ENCODE measurements at regions not wholly inside any gene's neighbourhood (a gene's known extent, or its start where the extent isn't known, plus 50 kb on each side); places are given as distances from the start of the nearest gene placed in this dataset.

DNA sequence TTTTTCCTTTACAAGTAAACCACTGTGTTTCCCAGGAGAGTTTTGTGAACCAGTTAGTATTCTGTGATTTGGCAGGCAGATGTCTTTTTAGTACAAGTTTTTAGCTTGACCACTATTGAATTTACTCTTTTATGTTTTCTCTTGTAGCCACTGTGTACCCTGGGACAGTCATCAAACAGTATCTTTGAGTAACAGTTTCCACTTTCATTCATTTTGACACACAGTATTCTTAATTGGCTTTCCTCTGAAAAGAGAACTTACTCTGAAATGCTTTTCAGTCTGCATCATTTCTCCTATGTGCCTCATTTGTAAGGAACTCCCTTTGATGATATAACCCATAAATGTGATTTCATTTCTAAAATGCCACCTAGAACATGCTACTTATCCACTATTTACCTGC is 476.5 kb downstream of the PDGFC start:
- DNase-seq = no peak

- DNase-seq = no peak
Observed at GRCh38 chr4:156493858-156494257, 477.7 kb downstream of the PDGFC start.

GRCh38 chr4:156487107-156487506 is 484.5 kb downstream of the PDGFC start:
- DNase-seq = no peak

- DNase-seq = no peak
Observed at GRCh38 chr4:156481845-156482244, 489.8 kb downstream of the PDGFC start.

DNA sequence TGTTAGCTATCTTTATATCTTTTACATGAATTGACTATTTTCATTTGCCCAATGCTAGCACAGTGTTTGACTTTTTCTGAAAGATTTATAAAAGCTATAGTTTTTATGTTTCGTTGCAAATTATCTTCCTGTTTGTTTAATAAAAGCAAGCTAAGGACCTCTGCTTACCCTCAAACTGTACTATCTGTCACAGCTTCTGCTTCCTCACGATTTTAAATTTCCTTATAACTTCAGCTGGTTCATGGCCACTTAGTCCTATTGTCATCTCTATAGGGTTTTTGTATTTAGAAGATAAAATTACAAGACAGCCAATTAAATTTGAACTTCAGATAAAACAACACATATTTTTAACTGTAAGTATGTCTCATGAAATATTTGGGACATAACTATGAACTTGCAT is 494.0 kb downstream of the PDGFC start:
- DNase-seq = no peak

DNA sequence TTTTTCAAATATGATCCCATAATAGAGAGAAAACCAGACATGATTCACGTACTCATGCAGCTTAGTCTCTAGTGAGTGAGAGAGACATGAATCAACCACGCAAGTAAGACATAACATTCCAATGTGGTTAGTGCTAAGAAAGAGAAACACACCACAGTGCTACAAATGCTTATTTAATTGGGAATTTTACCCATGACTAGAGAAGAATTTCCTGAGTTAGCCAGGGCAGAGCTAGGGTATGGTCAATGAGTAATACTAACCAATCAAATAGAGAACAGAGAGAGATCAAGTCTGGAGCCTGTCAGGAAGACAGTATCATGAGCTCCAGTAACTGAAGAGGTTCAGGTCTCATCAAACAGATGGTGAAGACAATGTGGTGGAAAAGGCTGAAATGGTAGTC is 495.2 kb downstream of the PDGFC start:
- no peak for DNase-seq

- DNase-seq = no peak
Observed at GRCh38 chr4:156475322-156475721, 496.3 kb downstream of the PDGFC start.

GRCh38 chr4:156473151-156473550 is 498.4 kb downstream of the PDGFC start:
- no peak for DNase-seq

DNA sequence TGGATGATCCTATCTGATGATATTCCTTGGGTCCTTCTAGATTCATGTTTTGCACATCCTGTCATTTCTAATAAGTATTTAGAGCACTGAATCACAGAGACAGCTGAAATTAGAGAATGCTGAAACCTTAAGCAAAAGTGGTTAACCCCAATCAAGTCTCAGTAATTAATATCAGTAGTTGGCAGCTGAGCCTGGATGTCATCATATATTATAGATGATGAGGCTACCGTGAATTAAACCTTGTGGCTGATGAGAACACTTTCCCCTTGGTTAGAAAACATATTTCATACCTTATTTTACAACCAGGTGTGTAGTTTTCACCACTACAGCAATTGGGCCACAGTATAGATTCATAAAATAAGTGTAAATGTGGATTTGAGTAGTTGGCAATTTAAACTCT is 499.0 kb downstream of the PDGFC start:
- DNase-seq = no peak

DNA sequence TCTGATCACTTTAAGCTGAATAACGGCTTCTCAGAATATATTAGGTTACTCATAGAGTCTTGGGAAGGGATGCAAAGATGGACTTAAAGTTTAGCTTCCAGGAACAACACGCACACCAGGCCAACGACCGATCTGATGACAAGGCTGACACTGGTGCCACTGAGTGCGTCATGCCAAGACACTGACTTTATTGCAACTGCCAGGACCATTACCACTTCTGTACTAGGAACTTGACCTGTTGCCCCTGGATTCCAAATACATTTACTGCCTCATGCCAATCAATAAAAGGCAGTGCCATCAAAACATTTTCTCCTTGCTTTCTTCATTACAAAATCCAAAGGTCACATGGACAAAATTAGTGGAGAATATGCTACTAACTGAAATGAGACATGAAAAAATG is 505.9 kb upstream of the CTSO start:
- DNase-seq = no peak

GRCh38 chr4:156456830-156457229 is 503.2 kb upstream of the CTSO start:
- no peak for DNase-seq

DNA sequence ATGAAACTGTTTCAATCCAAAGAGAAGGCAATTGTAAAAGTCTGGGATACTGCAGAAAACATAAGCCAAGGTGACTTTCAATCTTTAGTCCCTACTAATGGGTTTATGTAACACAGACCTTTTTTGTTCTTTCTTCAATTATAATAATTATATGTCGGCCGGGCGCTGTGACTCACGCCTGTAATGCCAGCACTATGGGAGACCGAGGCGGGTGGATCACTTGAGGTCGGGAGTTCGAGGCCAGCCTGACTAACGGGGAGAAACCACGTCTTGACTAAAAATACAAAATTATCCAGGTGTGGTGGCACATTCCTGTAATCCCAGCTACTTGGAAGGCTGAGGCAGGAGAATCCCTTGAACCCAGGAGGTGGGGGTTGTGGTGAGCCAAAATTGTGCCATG is 489.8 kb upstream of the CTSO start:
- no peak for DNase-seq

GRCh38 chr4:156442912-156443311 is 489.2 kb upstream of the CTSO start:
- no peak for DNase-seq

DNA sequence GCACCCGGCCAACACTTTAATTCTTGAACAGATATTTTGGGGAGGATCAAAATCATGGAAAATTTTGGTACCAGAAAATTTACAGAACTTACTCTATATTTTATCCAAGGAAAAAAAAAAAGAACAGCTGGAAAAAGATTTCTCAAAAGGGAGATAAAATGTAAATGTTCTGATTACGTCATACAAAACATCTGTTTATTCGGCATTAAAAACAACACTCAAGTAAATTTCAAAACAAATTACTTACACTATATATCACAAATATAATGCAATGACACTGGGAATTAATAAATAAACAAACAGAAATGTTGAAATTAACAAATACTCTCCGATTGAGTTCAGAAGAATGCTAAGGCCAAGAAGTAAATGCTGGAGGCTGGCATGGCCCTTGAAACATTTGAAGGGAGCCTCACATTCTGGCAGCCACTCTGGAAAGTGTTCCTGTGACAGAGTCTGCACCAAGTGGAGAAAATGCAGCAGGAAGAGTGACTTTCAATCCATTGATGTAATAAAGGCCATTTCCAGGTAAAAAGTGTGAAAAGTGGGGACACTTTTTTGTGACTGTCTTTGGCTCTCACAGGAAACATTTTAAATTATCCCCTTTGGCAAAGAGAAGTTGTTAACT is 486.0 kb upstream of the CTSO start:
- DNase-seq = no peak

- DNase-seq = no peak
Observed at GRCh38 chr4:156437666-156438065, 484.0 kb upstream of the CTSO start.

DNA sequence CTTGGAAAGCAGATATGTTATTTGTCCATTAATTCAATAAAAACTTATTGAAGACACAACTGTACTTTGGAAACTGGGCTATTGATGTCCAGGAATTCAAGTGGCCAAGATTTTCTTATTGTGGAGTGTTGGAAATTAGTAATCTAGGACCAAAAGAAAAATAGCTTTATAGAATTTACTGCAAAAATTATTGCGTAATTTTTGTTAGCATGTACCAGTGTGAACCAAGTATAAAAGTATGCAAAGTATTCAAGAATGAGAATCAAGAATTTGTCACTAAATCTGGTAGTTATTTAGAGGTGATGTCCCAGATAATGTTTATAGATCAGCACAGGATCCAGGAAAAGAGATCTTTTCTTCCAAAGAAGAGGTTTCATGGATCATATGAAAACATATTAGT is 468.9 kb upstream of the CTSO start:
- no peak for DNase-seq

- DNase-seq = no peak
Observed at GRCh38 chr4:156420623-156421022, 467.0 kb upstream of the CTSO start.

GRCh38 chr4:156419080-156419685 is 465.5 kb upstream of the CTSO start:
- DNase-seq = no peak

- no peak for DNase-seq
Observed at GRCh38 chr4:156414406-156414805, 460.7 kb upstream of the CTSO start.

DNA sequence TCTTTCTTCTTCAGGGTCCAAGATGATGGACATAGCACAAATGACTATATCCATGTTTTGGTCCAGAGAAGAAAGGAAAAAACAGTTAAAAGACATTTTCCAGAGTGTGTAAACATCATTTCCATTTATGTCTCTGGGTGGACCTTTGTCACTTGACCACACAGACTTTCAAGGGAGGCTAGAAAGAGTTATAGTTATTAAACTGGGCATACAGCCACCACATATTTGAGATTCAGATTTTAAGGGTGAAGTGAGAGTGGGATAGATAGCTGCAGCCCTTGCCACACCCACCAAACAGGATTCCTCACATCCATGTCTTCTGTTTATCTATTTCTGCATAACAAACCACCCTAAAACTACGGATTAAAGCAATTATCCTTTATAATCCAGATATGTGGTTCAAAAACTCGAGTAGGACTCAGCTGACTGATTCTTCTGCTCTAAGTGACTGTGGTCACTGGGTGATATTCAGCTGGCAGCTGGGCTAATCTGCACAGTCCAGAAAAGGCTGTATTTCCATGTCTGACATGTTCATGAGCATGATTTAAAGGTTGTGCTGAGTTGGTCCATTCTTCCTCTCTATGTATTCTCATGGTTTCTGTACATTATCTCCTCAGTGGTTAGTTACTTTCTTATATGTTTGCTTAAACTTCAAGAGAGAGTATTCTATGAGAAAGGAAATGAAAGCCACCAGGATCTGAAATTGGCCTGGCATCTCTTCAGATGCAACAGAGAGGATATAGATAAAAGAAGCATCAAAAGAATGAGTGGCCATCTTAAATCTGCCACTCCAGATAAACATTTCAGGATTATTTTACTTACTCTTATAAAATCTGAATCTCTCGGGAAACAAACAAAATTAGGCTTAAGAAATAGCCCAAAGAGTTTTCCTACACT is 459.8 kb upstream of the CTSO start:
- DNase-seq = no peak

DNA sequence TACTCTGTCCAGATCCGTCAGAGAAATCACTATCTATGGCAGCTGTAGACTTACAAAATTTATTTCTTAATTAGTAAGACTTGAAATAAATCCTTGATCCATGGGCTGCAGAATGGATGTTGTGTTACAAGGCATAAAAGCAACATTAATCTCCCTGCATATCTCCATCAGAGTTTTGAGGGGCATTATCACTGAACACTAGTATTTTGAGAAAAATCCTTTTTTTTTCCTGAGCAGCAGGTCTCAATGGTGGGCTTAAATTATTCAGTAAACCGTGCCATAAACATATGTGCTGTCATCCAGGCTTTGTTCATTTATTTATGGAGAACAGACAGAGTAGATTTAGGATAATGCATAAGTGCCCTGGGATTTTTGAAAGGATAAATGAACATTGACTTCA is 457.9 kb upstream of the CTSO start:
- no peak for DNase-seq

GRCh38 chr4:156408749-156409148 is 455.1 kb upstream of the CTSO start:
- no peak for DNase-seq

GRCh38 chr4:156401371-156401770 is 447.7 kb upstream of the CTSO start:
- no peak for DNase-seq

DNA sequence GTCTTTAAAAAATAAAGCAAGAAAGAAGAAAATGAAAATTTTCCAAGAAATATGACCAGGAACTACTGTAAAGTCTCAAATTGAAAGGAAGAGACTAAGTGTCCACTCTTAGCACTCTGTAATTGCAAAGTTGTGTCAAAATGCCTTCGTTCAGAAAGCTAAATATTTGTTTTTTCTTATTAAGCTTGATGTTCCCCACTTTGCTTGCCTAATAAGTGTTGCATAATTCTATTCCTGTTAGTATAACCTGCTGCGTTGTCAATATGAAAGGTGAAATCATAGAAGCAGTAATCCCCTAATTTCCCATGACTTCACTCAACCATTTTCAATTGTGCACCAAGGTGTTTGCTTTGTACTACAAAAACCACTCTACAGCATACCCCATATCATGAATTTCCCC is 442.9 kb upstream of the CTSO start:
- no peak for DNase-seq

Measured in C1 segment of cervical spinal cord (tissue), 14 donors.